ENCODE measurements at regions not wholly inside any gene's neighbourhood (a gene's known extent, or its start where the extent isn't known, plus 50 kb on each side); places are given as distances from the start of the nearest gene placed in this dataset.

DNA sequence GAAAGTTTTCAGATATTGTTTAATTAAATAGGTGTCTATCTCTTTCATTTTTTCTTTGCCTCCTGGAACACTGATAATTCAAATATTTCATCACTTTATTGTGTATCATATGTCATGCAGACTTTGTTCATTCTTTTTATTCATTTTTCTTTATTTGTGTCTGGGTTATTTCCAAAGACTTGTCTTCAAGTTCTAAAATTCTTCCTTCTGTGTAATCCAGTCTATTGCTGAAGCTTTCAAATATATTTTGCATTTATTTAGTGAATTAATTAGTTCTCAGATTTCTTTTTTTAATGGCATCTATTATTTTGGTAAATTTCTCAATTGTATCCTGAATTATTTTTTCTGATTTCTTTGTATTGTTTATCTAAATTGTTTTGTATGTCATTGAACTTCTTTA lies 70.1 kb downstream of the ZNF330 start:
- H2BK15ac ChIP-seq (ENCODE audit: low read length) = no peak overlapping the region
- no peak overlapping the region for H2BK20ac ChIP-seq (ENCODE audit: low read length)
- H2BK120ac ChIP-seq (replicated peaks; ENCODE audit: low read depth, low read length) = no peak overlapping the region
- H3K36me3 ChIP-seq (ENCODE audit: control insufficient read depth in 2 of 4, insufficient read depth in 4 of 4, low read length in 3 of 4) = no peaks in the 10 kb centered on the region
- H3K4ac ChIP-seq (replicated peaks; ENCODE audit: insufficient read length, low read depth, low read length) = no peak overlapping the region
- H2BK5ac ChIP-seq (ENCODE audit: low read depth, low read length) = no peak overlapping the region
- no peak overlapping the region for H3K18ac ChIP-seq (ENCODE audit: extremely low read depth, low read length)
- no peaks in the 10 kb centered on the region for H3K79me1 ChIP-seq (ENCODE audit: low read depth, low read length)
- no peak overlapping the region for H4K5ac ChIP-seq (ENCODE audit: insufficient read length, low read depth, low read length)
- no peaks in the 10 kb centered on the region for H4K20me1 ChIP-seq (replicated peaks in 1 of 2; ENCODE audit: control insufficient read depth in 1 of 2, insufficient read depth in 2 of 2, low read length in 2 of 2)
- H3K23me2 ChIP-seq (ENCODE audit: low read depth, low read length) = no peaks in the 10 kb centered on the region
- DNase-seq (ENCODE audit: low read depth in 1 of 2, low spot score in 2 of 2) = no peak
- H4K8ac ChIP-seq (ENCODE audit: extremely low read depth, insufficient read depth, low read length) = no peak overlapping the region
- no peaks in the 10 kb centered on the region for H3K9me3 ChIP-seq (ENCODE audit: insufficient read depth in 2 of 2, low read depth in 1 of 2, low read length in 1 of 2)
- H2BK12ac ChIP-seq (ENCODE audit: low read depth, low read length) = no peak overlapping the region
- H2AFZ ChIP-seq (ENCODE audit: low read length) = no peak overlapping the region
- H3K14ac ChIP-seq (ENCODE audit: insufficient read length) = no peak overlapping the region
- no peak overlapping the region for H3K9ac ChIP-seq (replicated peaks in 1 of 4; ENCODE audit: extremely low read depth in 1 of 4, low read depth in 3 of 4, low read length in 3 of 4)
- FAIRE-seq = no peak
- H3K4me1 ChIP-seq (replicated peaks in 1 of 4; ENCODE audit: control insufficient read depth in 3 of 4, insufficient read depth in 4 of 4, low read length in 3 of 4) = no peaks in the 10 kb centered on the region
- no peak overlapping the region for H3K4me3 ChIP-seq (ENCODE audit: extremely low read depth in 1 of 4, insufficient read depth in 2 of 4, low read depth in 3 of 4, low read length in 4 of 4)
- H3K4me2 ChIP-seq (ENCODE audit: insufficient read depth in 1 of 2, low read depth in 2 of 2, low read length in 2 of 2) = no peak overlapping the region
- ChIA-PET CTCF (ENCODE audit: partially characterized antibody) (interaction anchor here (4.0 kb wide), 1 partner anchor 16 kb away, joined by 15 read pairs; no protein-coding TSS in a partner anchor), POLR2A (ENCODE audit: partially characterized antibody) (no interaction called here)
- H4K91ac ChIP-seq (replicated peaks; ENCODE audit: insufficient read length, low read length) = no peak overlapping the region
- no peak overlapping the region for H2AK5ac ChIP-seq (ENCODE audit: low read depth, low read length)
- H3K27me3 ChIP-seq (replicated peaks in 1 of 4; ENCODE audit: control insufficient read depth in 3 of 4, extremely low read depth in 1 of 4, insufficient read depth in 3 of 4, low read length in 3 of 4) = no peaks in the 10 kb centered on the region
- H3K23ac ChIP-seq (ENCODE audit: insufficient read length) = no peak overlapping the region
- H3K79me2 ChIP-seq (ENCODE audit: control insufficient read depth in 1 of 2, insufficient read depth in 2 of 2, low read length in 2 of 2) = no peaks in the 10 kb centered on the region
- no peak overlapping the region for H3K27ac ChIP-seq (ENCODE audit: low read depth, low read length)
- H3K56ac ChIP-seq (replicated peaks; ENCODE audit: insufficient read length, low read depth, low read length) = no peak overlapping the region
- TF ChIP-seq, protein P1, sequence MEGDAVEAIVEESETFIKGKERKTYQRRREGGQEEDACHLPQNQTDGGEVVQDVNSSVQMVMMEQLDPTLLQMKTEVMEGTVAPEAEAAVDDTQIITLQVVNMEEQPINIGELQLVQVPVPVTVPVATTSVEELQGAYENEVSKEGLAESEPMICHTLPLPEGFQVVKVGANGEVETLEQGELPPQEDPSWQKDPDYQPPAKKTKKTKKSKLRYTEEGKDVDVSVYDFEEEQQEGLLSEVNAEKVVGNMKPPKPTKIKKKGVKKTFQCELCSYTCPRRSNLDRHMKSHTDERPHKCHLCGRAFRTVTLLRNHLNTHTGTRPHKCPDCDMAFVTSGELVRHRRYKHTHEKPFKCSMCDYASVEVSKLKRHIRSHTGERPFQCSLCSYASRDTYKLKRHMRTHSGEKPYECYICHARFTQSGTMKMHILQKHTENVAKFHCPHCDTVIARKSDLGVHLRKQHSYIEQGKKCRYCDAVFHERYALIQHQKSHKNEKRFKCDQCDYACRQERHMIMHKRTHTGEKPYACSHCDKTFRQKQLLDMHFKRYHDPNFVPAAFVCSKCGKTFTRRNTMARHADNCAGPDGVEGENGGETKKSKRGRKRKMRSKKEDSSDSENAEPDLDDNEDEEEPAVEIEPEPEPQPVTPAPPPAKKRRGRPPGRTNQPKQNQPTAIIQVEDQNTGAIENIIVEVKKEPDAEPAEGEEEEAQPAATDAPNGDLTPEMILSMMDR (IDR thresholded peaks at IDR 0.05; ENCODE audit: control extremely low read depth in 1 of 3, insufficient read depth in 1 of 3, low read depth in 1 of 3, low read length in 3 of 3) = no peak
- TF ChIP-seq TEAD4 (IDR thresholded peaks at IDR 0.05; ENCODE audit: low read depth, low read length) (no peak), SIX5 (IDR thresholded peaks at IDR 0.05; ENCODE audit: low read depth, low read length) (no peak), HDAC2 (IDR thresholded peaks at IDR 0.05; ENCODE audit: borderline replicate concordance in 1 of 2, low read depth in 2 of 2, low read length in 2 of 2) (no peak), CHD1 (IDR thresholded peaks at IDR 0.05; ENCODE audit: low read depth, low read length) (no peak)

Data from H1 (cell line).